ENCODE measurements at regions not wholly inside any gene's neighbourhood (a gene's known extent, or its start where the extent isn't known, plus 50 kb on each side); places are given as distances from the start of the nearest gene placed in this dataset.

- DNase-seq (ENCODE audit: low spot score): no peak
Observed at GRCh38 chr1:173128742-173129141, 78.0 kb upstream of the TNFSF18 start.

- no peak for DNase-seq (ENCODE audit: low spot score)
Observed at GRCh38 chr1:173127369-173128307, 76.9 kb upstream of the TNFSF18 start.

DNA sequence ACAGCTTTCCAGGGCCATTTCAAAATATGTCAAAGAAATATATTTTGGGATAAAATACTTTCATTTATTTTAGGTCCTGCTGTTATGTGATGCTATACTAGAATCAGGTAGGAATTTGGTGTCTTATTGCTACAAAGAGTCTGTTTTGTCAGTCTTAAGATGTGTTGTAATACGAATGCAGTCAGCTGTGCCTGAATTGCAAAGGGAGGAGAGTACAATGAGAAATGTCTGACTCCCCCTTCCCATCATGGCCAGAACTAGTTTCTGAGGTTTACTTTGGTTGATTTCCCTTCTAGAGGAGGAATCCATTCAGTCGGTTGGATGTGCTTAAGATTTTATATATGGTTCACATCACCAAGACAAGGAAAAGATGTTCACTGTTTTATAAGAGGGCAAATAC, 75.7 kb upstream of the TNFSF18 start:
- no peak for DNase-seq (ENCODE audit: low spot score)

- no peak for DNase-seq (ENCODE audit: low spot score)
Observed at GRCh38 chr1:173122958-173123852, 72.5 kb upstream of the TNFSF18 start.

GRCh38 chr1:173122344-173122935, 71.7 kb upstream of the TNFSF18 start:
- no peak for DNase-seq (ENCODE audit: low spot score)

DNA sequence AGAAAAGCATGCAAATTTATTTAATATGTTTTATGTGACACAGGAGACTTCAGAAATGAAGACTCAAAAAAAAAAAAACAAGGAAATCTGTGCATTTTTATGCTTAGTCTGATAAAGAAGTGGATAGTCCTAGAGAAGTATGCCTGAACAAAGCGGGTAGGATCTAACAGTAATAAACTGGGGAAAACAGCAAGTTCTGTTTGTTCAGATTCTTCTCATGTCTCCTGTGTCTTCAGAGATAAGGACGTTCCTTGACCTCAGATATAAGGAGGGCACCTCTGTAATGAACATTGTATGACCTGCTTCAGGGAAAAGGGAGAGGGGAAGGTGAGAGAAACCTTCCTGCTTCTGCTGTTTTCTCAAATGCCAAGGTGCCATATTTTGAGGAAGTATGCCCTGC, 67.7 kb upstream of the TNFSF18 start:
- DNase-seq (ENCODE audit: low spot score): no peak

DNA sequence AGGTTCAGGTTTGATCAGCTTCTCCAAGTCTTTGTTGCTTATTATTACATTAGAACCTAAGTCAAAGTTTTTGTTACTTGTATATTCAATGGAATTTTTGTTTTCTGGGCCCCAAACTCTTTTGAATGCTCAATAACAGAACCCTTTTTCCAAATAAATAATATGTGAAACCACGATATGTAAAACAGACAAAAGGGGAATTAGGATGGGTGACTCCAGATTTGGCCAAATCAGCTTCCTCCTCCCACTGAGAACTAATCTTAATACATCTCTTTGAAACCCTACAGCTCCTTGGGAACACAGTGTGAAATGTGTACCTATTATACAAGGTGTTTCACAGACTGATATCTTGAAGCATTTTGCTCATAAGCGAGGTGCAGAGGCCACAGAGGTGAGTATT, 67.0 kb upstream of the TNFSF18 start:
- no peak for DNase-seq (ENCODE audit: low spot score)

DNA sequence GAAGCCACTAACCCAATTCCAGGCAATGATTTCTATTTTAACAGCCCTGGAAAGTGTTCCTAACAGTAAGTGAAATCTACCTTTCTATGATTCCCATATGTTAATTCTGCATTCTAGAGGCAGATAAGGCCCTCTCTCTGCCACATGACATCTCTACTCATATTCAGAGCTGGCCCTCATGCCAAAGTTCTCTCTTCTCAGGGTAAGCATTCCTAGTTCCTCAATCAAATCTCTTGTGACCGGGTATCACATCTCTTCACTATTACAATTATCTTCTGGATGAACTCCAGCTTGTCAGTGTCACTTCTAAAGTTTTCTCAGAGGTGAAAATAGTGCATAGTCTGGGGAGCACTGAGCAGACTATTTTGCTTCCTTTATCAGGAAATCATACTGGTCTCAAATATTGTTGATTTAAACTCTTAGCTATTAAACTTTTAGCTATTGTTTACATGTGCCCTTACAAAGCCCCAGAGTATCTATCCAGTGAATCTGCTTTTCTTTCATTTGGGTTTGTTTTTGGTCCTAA, 66.4 kb upstream of the TNFSF18 start:
- no peak for DNase-seq (ENCODE audit: low spot score)

- DNase-seq (ENCODE audit: low spot score): no peak
Observed at GRCh38 chr1:173114346-173114745, 63.6 kb upstream of the TNFSF18 start.

DNA sequence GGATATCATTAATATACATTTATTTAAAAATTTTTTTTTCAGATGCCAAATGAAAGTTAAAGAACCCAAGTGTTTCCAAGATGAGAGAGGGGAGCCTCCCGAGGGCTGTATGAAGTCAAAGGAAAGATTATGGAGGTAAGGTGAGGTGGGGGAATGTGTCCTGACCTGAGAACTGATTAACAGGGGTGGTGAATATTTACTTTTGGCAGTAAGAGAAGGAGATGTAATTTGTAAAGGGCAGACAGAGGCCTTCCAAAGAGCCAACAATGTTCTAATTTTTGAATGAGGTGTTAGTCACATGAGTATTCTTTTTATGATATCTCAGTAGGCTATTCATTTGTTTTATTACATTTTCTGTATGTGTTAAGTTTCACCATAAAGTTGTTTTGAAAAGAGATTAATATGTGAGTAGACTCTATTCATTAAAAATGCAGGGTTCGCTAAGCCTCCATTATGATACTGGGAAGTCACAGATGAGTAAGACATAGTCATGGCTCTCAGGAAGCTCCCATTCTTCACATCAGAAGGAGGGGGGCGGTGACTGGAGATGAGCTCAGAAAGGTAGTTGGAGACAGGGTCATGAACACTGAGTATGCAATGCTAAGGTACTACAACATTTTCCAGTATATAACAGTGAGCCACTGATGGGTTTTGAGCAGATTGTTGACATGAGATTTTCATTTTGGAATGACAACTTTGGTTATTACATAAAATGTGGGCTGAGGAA, 62.4 kb upstream of the TNFSF18 start:
- DNase-seq (ENCODE audit: low spot score): no peak

- DNase-seq (ENCODE audit: low spot score): peak; percentile 49
Observed at GRCh38 chr1:173112129-173112528, 61.4 kb upstream of the TNFSF18 start.

- no peak for DNase-seq (ENCODE audit: low spot score)
Observed at GRCh38 chr1:173107696-173108095, 57.0 kb upstream of the TNFSF18 start.

DNA sequence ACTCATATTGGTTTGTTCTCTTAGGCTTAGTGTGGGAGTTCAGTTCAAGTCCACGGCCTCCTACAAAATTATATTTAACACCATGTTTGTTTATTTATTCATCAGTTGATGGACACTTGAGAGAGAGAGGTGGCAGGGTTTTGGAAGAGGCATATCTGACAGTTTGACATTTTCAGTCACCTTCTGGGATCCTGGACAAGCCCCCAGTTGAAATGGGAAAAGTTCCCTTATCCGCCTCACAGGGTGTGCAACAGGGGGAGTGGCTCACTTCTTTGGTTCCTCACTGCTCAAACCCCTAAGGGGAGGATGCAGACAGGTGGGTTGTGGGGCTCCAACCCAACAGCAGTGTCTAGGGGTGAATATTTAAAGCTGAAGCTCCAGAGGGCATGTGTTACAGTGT, 52.3 kb upstream of the TNFSF18 start:
- no peak for DNase-seq (ENCODE audit: low spot score)

DNA sequence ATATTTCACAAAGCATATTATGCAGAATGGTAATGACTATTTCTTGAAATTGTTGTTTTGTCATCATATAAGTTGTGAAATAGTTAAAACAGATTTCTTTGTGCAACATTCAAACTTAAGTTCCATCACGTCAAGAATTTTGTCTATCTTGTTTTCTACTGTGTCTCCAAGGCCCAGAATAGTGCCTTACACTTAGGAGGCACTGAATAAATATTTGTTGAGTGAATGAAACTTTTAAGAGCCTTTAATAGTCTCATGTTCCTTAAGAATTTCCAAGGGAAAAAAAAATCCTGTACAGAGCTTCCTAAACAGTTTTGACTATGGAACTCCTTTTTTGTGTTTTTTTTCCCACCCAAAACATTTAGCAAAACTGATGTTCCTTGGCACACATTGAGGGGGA, 50.8 kb upstream of the TNFSF18 start:
- DNase-seq (ENCODE audit: low spot score): no peak

- DNase-seq (ENCODE audit: low spot score): no peak
Observed at GRCh38 chr1:173100476-173101107, 49.9 kb upstream of the TNFSF18 start.
